ENCODE measurements at regions not wholly inside any gene's neighbourhood (a gene's known extent, or its start where the extent isn't known, plus 50 kb on each side); places are given as distances from the start of the nearest gene placed in this dataset.
A peak's percentile ranks its signal among the peaks of the same experiment; 100 is the strongest.

GRCh38 chr4:112077743-112078142 lies 67.5 kb upstream of the FAM241A start:
- DNase-seq, result no peak
- no peak overlapping the region for H3K27ac ChIP-seq
- no peaks in the 10 kb centered on the region for H3K9me3 ChIP-seq (replicated peaks in 1 of 3)
- 86 to 94% (median 94%) methylated on average over 6 to 8 of the region's 8 CpGs for WGBS, 4 donors
- H3K27me3 ChIP-seq, result no peaks in the 10 kb centered on the region
- no peaks in the 10 kb centered on the region for H3K4me1 ChIP-seq (replicated peaks in 1 of 2)
- intact Hi-C loops (cut with DNase I), result no loop called here
- H3K4me3 ChIP-seq, result no peak overlapping the region
- no peaks in the 10 kb centered on the region for H3K36me3 ChIP-seq (replicated peaks in 1 of 2)
- no peak for TF ChIP-seq POLR2A (IDR thresholded peaks at IDR 0.05)
- TF ChIP-seq, protein P1, sequence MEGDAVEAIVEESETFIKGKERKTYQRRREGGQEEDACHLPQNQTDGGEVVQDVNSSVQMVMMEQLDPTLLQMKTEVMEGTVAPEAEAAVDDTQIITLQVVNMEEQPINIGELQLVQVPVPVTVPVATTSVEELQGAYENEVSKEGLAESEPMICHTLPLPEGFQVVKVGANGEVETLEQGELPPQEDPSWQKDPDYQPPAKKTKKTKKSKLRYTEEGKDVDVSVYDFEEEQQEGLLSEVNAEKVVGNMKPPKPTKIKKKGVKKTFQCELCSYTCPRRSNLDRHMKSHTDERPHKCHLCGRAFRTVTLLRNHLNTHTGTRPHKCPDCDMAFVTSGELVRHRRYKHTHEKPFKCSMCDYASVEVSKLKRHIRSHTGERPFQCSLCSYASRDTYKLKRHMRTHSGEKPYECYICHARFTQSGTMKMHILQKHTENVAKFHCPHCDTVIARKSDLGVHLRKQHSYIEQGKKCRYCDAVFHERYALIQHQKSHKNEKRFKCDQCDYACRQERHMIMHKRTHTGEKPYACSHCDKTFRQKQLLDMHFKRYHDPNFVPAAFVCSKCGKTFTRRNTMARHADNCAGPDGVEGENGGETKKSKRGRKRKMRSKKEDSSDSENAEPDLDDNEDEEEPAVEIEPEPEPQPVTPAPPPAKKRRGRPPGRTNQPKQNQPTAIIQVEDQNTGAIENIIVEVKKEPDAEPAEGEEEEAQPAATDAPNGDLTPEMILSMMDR (IDR thresholded peaks at IDR 0.05), result no peak

DNA sequence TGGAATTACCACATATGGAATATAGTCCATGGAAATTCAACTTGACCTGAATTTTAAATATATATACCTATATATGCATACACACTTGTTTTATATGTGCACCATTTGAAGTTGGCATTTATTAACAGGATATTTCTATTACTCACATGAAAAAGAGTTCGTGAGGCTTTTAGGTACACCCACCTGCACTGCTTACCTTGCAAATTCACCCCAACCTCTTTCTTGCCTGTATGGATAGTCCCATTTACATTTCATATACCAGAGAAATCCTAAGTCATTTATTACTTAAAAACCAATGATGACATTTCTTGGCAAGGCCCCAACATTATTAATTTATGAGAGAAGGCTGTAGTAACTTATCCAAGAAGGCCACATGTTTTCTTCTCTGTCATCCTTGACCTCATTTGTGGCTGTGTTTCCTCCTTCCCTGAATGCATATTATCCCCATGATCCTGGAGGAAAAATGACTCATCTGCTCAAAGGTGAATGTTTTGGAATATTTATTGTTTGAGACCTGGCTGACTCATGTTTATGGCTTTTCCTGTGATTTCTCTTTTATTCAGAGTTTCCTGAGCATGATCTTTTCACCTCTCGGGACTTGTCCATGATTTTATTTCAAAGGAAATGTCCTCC lies 62.2 kb upstream of the FAM241A start:
- peaks cover 6 to 7% of the 10 kb centered on the region in 2 donors for H3K4me1 ChIP-seq (replicated peaks in 1 of 2)
- DNase-seq, result peak in 2 of 7 donors; percentile 3 to 25
- 37 to 59% (median 40%) methylated on average over 2 of the region's 2 CpGs for WGBS, 4 donors

GRCh38 chr4:112083587-112084347 lies 61.5 kb upstream of the FAM241A start:
- Histone ChIP-seq H3K4me3 (no peak overlapping the region), H3K27ac (no peak overlapping the region), H3K27me3 (no peaks in the 10 kb centered on the region), H3K4me1 (replicated peaks in 1 of 2) (peaks cover 6 to 7% of the 10 kb centered on the region in 2 donors), H3K9me3 (replicated peaks in 1 of 3) (no peaks in the 10 kb centered on the region), H3K36me3 (replicated peaks in 1 of 2) (no peaks in the 10 kb centered on the region)
- no peak for TF ChIP-seq POLR2A (IDR thresholded peaks at IDR 0.05)
- TF ChIP-seq, protein P1 (IDR thresholded peaks at IDR 0.05), result no peak
- DNase-seq, result no peak
- intact Hi-C loops (cut with DNase I), result no loop called here
- WGBS, 4 donors, result 65 to 79% (median 73%) methylated on average over 3 of the region's 3 CpGs

More for the DNA sequence above, 62.2 kb upstream of the FAM241A start:
- Histone ChIP-seq H3K4me3 (no peak overlapping the region), H3K27me3 (no peaks in the 10 kb centered on the region), H3K36me3 (replicated peaks in 1 of 2) (no peaks in the 10 kb centered on the region), H3K27ac (no peak overlapping the region), H3K9me3 (replicated peaks in 1 of 3) (no peaks in the 10 kb centered on the region)
- intact Hi-C loops (cut with DNase I), result no loop called here
- TF ChIP-seq, protein P1 (IDR thresholded peaks at IDR 0.05), result no peak
- no peak for TF ChIP-seq POLR2A (IDR thresholded peaks at IDR 0.05)

- no peak for TF ChIP-seq POLR2A (IDR thresholded peaks at IDR 0.05)
- TF ChIP-seq, protein P1 (IDR thresholded peaks at IDR 0.05), result no peak
- Histone ChIP-seq H3K36me3 (replicated peaks in 1 of 2) (no peaks in the 10 kb centered on the region), H3K9me3 (replicated peaks in 1 of 3) (no peaks in the 10 kb centered on the region), H3K27me3 (no peaks in the 10 kb centered on the region), H3K4me3 (no peak overlapping the region), H3K4me1 (replicated peaks in 1 of 2) (peaks cover 6 to 7% of the 10 kb centered on the region in 2 donors), H3K27ac (no peak overlapping the region)
- no peak for DNase-seq
- intact Hi-C loops (cut with DNase I), result no loop called here
- 81 to 87% (median 82%) methylated on average over 6 of the region's 6 CpGs for WGBS, 4 donors
These were observed 59.9 kb upstream of the FAM241A start for GRCh38 chr4:112085156-112086035.
